ENCODE measurements at regions not wholly inside any gene's neighbourhood (a gene's known extent, or its start where the extent isn't known, plus 50 kb on each side); places are given as distances from the start of the nearest gene placed in this dataset.

DNA sequence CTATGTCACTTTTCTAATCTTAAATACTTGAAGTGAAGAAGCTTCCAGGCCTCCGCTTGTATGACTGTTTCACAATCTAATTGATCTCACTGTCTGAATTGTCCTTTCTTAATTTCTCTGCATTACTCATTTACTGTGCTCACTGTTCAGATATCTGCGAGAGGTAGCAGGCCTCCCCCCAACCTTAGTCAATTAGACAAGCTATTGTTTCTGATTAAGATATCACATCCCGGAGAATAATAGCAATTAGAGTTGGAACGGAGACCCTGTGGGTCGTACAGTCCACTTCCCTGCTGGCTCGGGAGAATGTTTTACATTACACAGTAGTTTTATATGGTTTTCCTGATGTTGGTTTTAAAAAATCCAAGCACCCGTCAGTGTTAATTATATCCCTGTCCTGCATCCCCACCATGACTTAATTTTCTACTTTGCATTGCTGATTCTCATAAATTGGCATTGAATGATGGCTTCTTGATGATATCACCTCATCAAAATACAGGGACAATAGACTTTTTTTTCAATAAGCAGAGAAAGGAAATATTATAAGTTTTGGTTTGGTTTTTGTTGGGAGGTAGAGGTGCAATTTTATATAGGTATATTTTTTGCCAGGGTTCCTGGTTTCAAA lies 178.7 kb upstream of the TSHZ2 start:
- no peak for TF ChIP-seq POLR2A (IDR thresholded peaks at IDR 0.05)
- TF ChIP-seq, protein P1, sequence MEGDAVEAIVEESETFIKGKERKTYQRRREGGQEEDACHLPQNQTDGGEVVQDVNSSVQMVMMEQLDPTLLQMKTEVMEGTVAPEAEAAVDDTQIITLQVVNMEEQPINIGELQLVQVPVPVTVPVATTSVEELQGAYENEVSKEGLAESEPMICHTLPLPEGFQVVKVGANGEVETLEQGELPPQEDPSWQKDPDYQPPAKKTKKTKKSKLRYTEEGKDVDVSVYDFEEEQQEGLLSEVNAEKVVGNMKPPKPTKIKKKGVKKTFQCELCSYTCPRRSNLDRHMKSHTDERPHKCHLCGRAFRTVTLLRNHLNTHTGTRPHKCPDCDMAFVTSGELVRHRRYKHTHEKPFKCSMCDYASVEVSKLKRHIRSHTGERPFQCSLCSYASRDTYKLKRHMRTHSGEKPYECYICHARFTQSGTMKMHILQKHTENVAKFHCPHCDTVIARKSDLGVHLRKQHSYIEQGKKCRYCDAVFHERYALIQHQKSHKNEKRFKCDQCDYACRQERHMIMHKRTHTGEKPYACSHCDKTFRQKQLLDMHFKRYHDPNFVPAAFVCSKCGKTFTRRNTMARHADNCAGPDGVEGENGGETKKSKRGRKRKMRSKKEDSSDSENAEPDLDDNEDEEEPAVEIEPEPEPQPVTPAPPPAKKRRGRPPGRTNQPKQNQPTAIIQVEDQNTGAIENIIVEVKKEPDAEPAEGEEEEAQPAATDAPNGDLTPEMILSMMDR (IDR thresholded peaks at IDR 0.05 in 8 of 11, conservative IDR thresholded peaks at IDR 0.05 in 3 of 11) = no peak

All from spleen (tissue), 7 donors.